Caco-2 (cell line): ENCODE measurements at regions not wholly inside any gene's neighbourhood (a gene's known extent, or its start where the extent isn't known, plus 50 kb on each side); places are given as distances from the start of the nearest gene placed in this dataset.

Experiments used
- BruUV-seq: library from RNA; stranded (reverse); fragments of 400-500 nt; replicated peaks from 2 replicates; lab custom pipeline; 2021; lab: Mats Ljungman, UMichigan
- CTCF ChIA-PET: fragments of 300-600 bp; sonication (Branson Sonifier 250); formaldehyde crosslinking; loops from one replicate; lab custom pipeline; 2022; ENCODE audit warnings: antibody characterized with exemption; lab: Charles Lee
- POLR2A ChIA-PET: fragments of 300-600 bp; sonication (Branson Sonifier 250); formaldehyde crosslinking; loops from one replicate; lab custom pipeline; 2022; ENCODE audit warnings: antibody characterized with exemption; lab: Charles Lee
- DNase-seq, 2 experiments: peaks; one replicate each; pipeline versions ENCODE4 v3.0.0 to v3.0.0-alpha.2; 2020 to 2022
- H3K27me3 ChIP-seq: replicated peaks from 2 replicates; pipeline ENCODE4 v1.6.0; 2011; ENCODE audit warnings: low read length; ENCODE audit not compliant: control insufficient read depth, insufficient read depth
- H3K36me3 ChIP-seq: 2 replicates; pipeline ENCODE4 v1.5.1; 2011; ENCODE audit warnings: low read length; ENCODE audit not compliant: control insufficient read depth, insufficient read depth
- H3K4me1 ChIP-seq: fragments of 250-450 bp; sonication (Bioruptor Pico); 2 replicates; pipeline ENCODE4 v1.5.1; 2020; ENCODE audit warnings: mild to moderate bottlenecking
- H3K4me3 ChIP-seq: 2 replicates; pipeline ENCODE4 v1.5.1; 2011; ENCODE audit warnings: low read depth, mild to moderate bottlenecking, control low read depth, low read length
- H3K9me3 ChIP-seq: fragments of 250-450 bp; sonication (Bioruptor Pico); 2 replicates; pipeline ENCODE4 v1.5.1; 2020; ENCODE audit warnings: mild to moderate bottlenecking, moderate library complexity
- H3K27ac Mint-ChIP-seq: one replicate; pipeline ENCODE4 v1.8.0; 2022; ENCODE audit warnings: mixed read lengths; ENCODE audit not compliant: unreplicated experiment
- H3K27me3 Mint-ChIP-seq: one replicate; pipeline ENCODE4 v1.8.0; 2022; ENCODE audit warnings: mixed read lengths; ENCODE audit not compliant: insufficient read depth, unreplicated experiment
- H3K36me3 Mint-ChIP-seq: one replicate; pipeline ENCODE4 v1.8.0; 2022; ENCODE audit warnings: mild to moderate bottlenecking, mixed read lengths; ENCODE audit not compliant: insufficient read depth, unreplicated experiment
- H3K4me1 Mint-ChIP-seq: one replicate; pipeline ENCODE4 v1.8.0; 2022; ENCODE audit warnings: low read depth, mixed read lengths; ENCODE audit not compliant: unreplicated experiment
- H3K4me3 Mint-ChIP-seq: one replicate; pipeline ENCODE4 v1.8.0; 2022; ENCODE audit warnings: mild to moderate bottlenecking, moderate library complexity, mixed read lengths; ENCODE audit not compliant: unreplicated experiment
- H3K9me3 Mint-ChIP-seq: one replicate; pipeline ENCODE4 v1.8.0; 2022; ENCODE audit warnings: mixed read lengths; ENCODE audit not compliant: unreplicated experiment
- CTCF ChIP-seq, 2 experiments: fragments of 200-600 bp in 1 of 2; IDR thresholded peaks; 1 replicate in 1 of 2; 2 replicates in 1 of 2; pipeline versions ENCODE4 v1.5.1 to v1.8.0; 2011 to 2022; ENCODE audit warnings: antibody characterized with exemption in 1 of 2, control low read depth in 1 of 2, inconsistent platforms in 1 of 2, low read depth in 1 of 2, low read length in 1 of 2, mild to moderate bottlenecking in 1 of 2, moderate library complexity in 1 of 2; ENCODE audit not compliant: insufficient read depth in 1 of 2, severe bottlenecking in 1 of 2, unreplicated experiment in 1 of 2
- intact Hi-C: fragments of 100-400 bp; cut with micrococcal nuclease; formaldehyde crosslinking; loops from one replicate; pipeline ENCODE4 v1.10.0; 2022; ENCODE audit not compliant: unreplicated experiment

DNA sequence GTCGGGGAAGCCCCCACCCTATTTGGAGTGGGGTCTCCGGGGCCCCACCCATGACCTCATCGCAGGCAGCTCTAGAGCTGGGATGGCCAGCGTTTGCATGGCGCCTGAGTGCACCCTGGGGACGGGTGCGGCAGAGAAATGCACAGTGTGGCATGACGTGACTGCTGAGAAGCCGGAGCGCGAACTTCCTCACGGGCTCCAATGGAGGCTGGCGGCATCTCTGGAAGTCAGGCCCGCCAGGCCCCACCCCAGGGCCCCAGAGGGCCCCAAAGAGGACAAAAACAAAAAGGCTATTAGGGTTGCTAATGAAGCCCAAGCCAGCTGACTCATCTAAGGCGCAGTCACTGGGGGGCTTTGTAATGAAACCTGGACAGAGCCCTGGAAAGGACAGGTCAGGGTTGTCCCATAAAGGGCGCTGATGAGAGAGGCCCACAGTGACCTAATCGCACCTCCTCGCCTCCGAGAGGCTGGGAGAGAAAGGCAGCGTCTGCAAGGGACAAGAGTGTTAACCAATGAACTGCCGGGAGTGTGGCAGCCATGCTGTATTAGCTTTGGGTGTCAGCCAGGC, 86.0 kb upstream of the C1QTNF7 start:
- Mint-ChIP-seq H3K4me3 (no peak overlapping the region), H3K4me1 (no peaks in the 10 kb centered on the region), H3K36me3 (no peaks in the 10 kb centered on the region), H3K27ac (no peak overlapping the region), H3K9me3 (no peaks in the 10 kb centered on the region), H3K27me3 (peaks cover 4% of the 10 kb centered on the region)
- Histone ChIP-seq H3K27me3 (no peaks in the 10 kb centered on the region), H3K4me1 (no peaks in the 10 kb centered on the region), H3K9me3 (no peaks in the 10 kb centered on the region), H3K4me3 (no peak overlapping the region), H3K36me3 (no peaks in the 10 kb centered on the region)
- no peak for TF ChIP-seq CTCF (IDR thresholded peaks at IDR 0.05; ENCODE audit: insufficient read depth in 1 of 2, low read depth in 1 of 2, low read length in 1 of 2, severe bottlenecking in 1 of 2, unreplicated experiment in 1 of 2)
- DNase-seq, result no peak
- CTCF ChIA-PET, result no interaction called here
- POLR2A ChIA-PET, result no interaction called here
- intact Hi-C loops, result loop anchor here (10.0 kb wide), 1 partner anchor 113 kb away; no protein-coding TSS in a partner anchor
- BruUV-seq, result no TSS peak

DNA sequence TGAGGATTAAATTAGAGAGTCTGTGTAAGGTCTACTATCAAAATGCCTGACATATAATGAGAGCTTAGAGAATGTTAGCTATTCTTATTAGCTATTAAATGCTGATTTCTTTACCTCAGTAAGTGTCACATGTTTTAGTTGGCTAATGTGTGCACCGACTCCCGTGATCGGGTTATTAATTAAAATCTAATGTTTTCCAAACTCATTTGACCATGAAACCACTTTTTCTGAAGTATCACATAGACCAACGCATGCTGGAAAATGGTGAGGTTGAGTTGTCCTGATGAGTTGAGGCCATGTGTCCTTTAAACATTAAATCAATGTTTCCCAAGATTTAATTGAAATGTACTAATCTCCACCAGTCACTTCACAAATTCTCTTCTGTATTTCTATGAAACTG, 84.8 kb upstream of the C1QTNF7 start:
- no peak overlapping the region for H3K27ac Mint-ChIP-seq
- intact Hi-C loops, result loop anchor here (10.0 kb wide), 1 partner anchor 112 kb away; no protein-coding TSS in a partner anchor
- H3K4me1 ChIP-seq, result peaks cover 10% of the 10 kb centered on the region
- no peak overlapping the region for H3K4me3 Mint-ChIP-seq
- H3K4me1 Mint-ChIP-seq, result peaks cover 7% of the 10 kb centered on the region
- H3K27me3 ChIP-seq, result no peaks in the 10 kb centered on the region
- no peaks in the 10 kb centered on the region for H3K9me3 ChIP-seq
- H3K4me3 ChIP-seq, result no peak overlapping the region
- peaks cover 4% of the 10 kb centered on the region for H3K27me3 Mint-ChIP-seq
- BruUV-seq, result no TSS peak
- H3K36me3 ChIP-seq, result no peaks in the 10 kb centered on the region
- CTCF ChIA-PET, result no interaction called here
- H3K9me3 Mint-ChIP-seq, result no peaks in the 10 kb centered on the region
- no peak for DNase-seq
- no peak for TF ChIP-seq CTCF (IDR thresholded peaks at IDR 0.05; ENCODE audit: insufficient read depth in 1 of 2, low read depth in 1 of 2, low read length in 1 of 2, severe bottlenecking in 1 of 2, unreplicated experiment in 1 of 2)
- no peaks in the 10 kb centered on the region for H3K36me3 Mint-ChIP-seq
- POLR2A ChIA-PET, result no interaction called here

- Histone ChIP-seq H3K36me3 (no peaks in the 10 kb centered on the region), H3K4me1 (peaks cover 14% of the 10 kb centered on the region), H3K27me3 (no peaks in the 10 kb centered on the region), H3K4me3 (no peak overlapping the region), H3K9me3 (no peaks in the 10 kb centered on the region)
- no peaks in the 10 kb centered on the region for H3K36me3 Mint-ChIP-seq
- DNase-seq, result no peak
- H3K27me3 Mint-ChIP-seq, result peaks cover 4% of the 10 kb centered on the region
- no peak for TF ChIP-seq CTCF (IDR thresholded peaks at IDR 0.05; ENCODE audit: insufficient read depth in 1 of 2, low read depth in 1 of 2, low read length in 1 of 2, severe bottlenecking in 1 of 2, unreplicated experiment in 1 of 2)
- no TSS peak for BruUV-seq
- H3K4me1 Mint-ChIP-seq, result peaks cover 7% of the 10 kb centered on the region
- H3K9me3 Mint-ChIP-seq, result no peaks in the 10 kb centered on the region
- POLR2A ChIA-PET, result no interaction called here
- intact Hi-C loops, result loop anchor here (10.0 kb wide), 1 partner anchor 111 kb away; no protein-coding TSS in a partner anchor
- no peak overlapping the region for H3K27ac Mint-ChIP-seq
- CTCF ChIA-PET, result no interaction called here
- H3K4me3 Mint-ChIP-seq, result no peak overlapping the region
Measured at GRCh38 chr4:15343581-15343980, 84.3 kb upstream of the C1QTNF7 start.
